IMR-90 (cell line): ENCODE measurements at regions not wholly inside any gene's neighbourhood (a gene's known extent, or its start where the extent isn't known, plus 50 kb on each side); places are given as distances from the start of the nearest gene placed in this dataset.

Source experiments
- ATAC-seq: fragments of 200-7000 bp; cut with Tn5 transposase; 2 replicates; pipeline ENCODE4 v1.9.1; 2020; ENCODE audit warnings: low read depth, mild to moderate bottlenecking, moderate library complexity
- BruUV-seq: library from RNA; stranded (reverse); fragments of 400-500 nt; replicated peaks from 2 replicates; lab custom pipeline; 2021; lab: Mats Ljungman, UMichigan
- CTCF ChIA-PET: fragments of 300-600 bp; formaldehyde crosslinking; extraction: SDS; loops from one replicate; lab custom pipeline; 2021; ENCODE audit warnings: antibody characterized with exemption; lab: Yijun Ruan, JAX
- POLR2A ChIA-PET: fragments of 300-600 bp; sonication (Branson Sonifier 250); formaldehyde crosslinking; loops from one replicate; lab custom pipeline; 2022; ENCODE audit warnings: antibody characterized with exemption; ENCODE audit not compliant: unreplicated experiment; lab: Charles Lee
- DNase-seq: peaks from one replicate; pipeline ENCODE4 v3.0.0; 2013
- H2AFZ ChIP-seq: replicated peaks from 2 replicates; pipeline ENCODE3; 2013; ENCODE audit warnings: low read length, mild to moderate bottlenecking; ENCODE audit not compliant: poor library complexity
- H2AK5ac ChIP-seq: 2 replicates; pipeline ENCODE4 v1.6.1; 2013; ENCODE audit warnings: low read depth, low read length, inconsistent platforms
- H2AK9ac ChIP-seq: replicated peaks from 2 replicates; pipeline ENCODE3; 2013; ENCODE audit warnings: mild to moderate bottlenecking, low read depth, low read length, moderate library complexity; ENCODE audit not compliant: poor library complexity
- H2BK120ac ChIP-seq: 2 replicates; pipeline ENCODE4 v1.6.1; 2013; ENCODE audit warnings: low read depth, low read length, inconsistent platforms
- H2BK15ac ChIP-seq: 3 replicates; pipeline ENCODE4 v1.6.1; 2013; ENCODE audit warnings: low read depth, low read length, inconsistent platforms
- H2BK20ac ChIP-seq: 2 replicates; pipeline ENCODE4 v1.6.1; 2013; ENCODE audit warnings: low read depth, mild to moderate bottlenecking, inconsistent platforms, low read length, moderate library complexity
- H2BK5ac ChIP-seq: 2 replicates; pipeline ENCODE4 v1.6.1; 2013; ENCODE audit warnings: mild to moderate bottlenecking, low read depth, low read length, inconsistent platforms; ENCODE audit not compliant: poor library complexity, severe bottlenecking
- H3K14ac ChIP-seq: replicated peaks from 2 replicates; pipeline ENCODE4 v1.6.1; 2013; ENCODE audit warnings: low read depth, low read length, inconsistent platforms
- H3K18ac ChIP-seq: 2 replicates; pipeline ENCODE4 v1.6.1; 2013; ENCODE audit warnings: low read depth, low read length, control low read depth
- H3K23ac ChIP-seq: 2 replicates; pipeline ENCODE4 v1.6.1; 2013; ENCODE audit warnings: low read depth, low read length, inconsistent platforms
- H3K27ac ChIP-seq: 2 replicates; pipeline ENCODE4 v1.5.1; 2013; ENCODE audit warnings: mild to moderate bottlenecking, control low read depth, low read length; ENCODE audit not compliant: insufficient read depth
- H3K27me3 ChIP-seq: 2 replicates; pipeline ENCODE4 v1.6.1; 2013; ENCODE audit warnings: low read length; ENCODE audit not compliant: control insufficient read depth, insufficient read depth
- H3K36me3 ChIP-seq: 2 replicates; pipeline ENCODE4 v1.6.1; 2013; ENCODE audit warnings: low read length, mixed read lengths; ENCODE audit not compliant: control insufficient read depth, insufficient read depth
- H3K4ac ChIP-seq: 2 replicates; pipeline ENCODE4 v1.6.1; 2013; ENCODE audit warnings: low read depth, low read length, inconsistent platforms
- H3K4me1 ChIP-seq: 2 replicates; pipeline ENCODE4 v1.6.1; 2013; ENCODE audit warnings: low read length, mixed read lengths; ENCODE audit not compliant: control insufficient read depth, insufficient read depth
- H3K4me2 ChIP-seq: 2 replicates; pipeline ENCODE4 v1.6.1; 2013; ENCODE audit warnings: low read depth, mild to moderate bottlenecking, control low read depth, low read length, moderate library complexity
- H3K4me3 ChIP-seq: 2 replicates; pipeline ENCODE4 v1.5.1; 2013; ENCODE audit warnings: low read depth, mild to moderate bottlenecking, control low read depth, low read length, moderate library complexity; ENCODE audit not compliant: insufficient read depth
- H3K56ac ChIP-seq: 2 replicates; pipeline ENCODE4 v1.6.1; 2013; ENCODE audit warnings: low read length, inconsistent platforms; ENCODE audit not compliant: insufficient read depth; ENCODE audit errors: extremely low read depth
- H3K79me1 ChIP-seq, 2 experiments: 2 replicates each; pipeline ENCODE4 v1.6.1; 2013; ENCODE audit warnings: low read length in 2 of 2, inconsistent platforms in 1 of 2, low read depth in 1 of 2
- H3K9ac ChIP-seq: 2 replicates; pipeline ENCODE4 v1.6.1; 2013; ENCODE audit warnings: low read depth, low read length, control low read depth
- H3K9me1 ChIP-seq: 2 replicates; pipeline ENCODE4 v1.6.1; 2013; ENCODE audit warnings: low read length, inconsistent platforms; ENCODE audit not compliant: insufficient read depth
- H3K9me3 ChIP-seq: 2 replicates; pipeline ENCODE4 v1.6.1; 2013; ENCODE audit warnings: low read length; ENCODE audit not compliant: control insufficient read depth, insufficient read depth
- H4K20me1 ChIP-seq: 2 replicates; pipeline ENCODE4 v1.6.1; 2013; ENCODE audit warnings: low read length, inconsistent platforms; ENCODE audit not compliant: insufficient read depth
- H4K5ac ChIP-seq: 2 replicates; pipeline ENCODE4 v1.6.1; 2013; ENCODE audit warnings: mild to moderate bottlenecking, low read depth, low read length, control low read depth
- H4K8ac ChIP-seq, 2 experiments: 2 replicates each; pipeline ENCODE4 v1.6.1; 2013; ENCODE audit warnings: low read depth in 2 of 2, low read length in 2 of 2, control low read depth in 1 of 2, inconsistent platforms in 1 of 2
- H4K91ac ChIP-seq: 2 replicates; pipeline ENCODE4 v1.6.1; 2013; ENCODE audit warnings: low read depth, low read length, inconsistent platforms; ENCODE audit not compliant: insufficient read depth
- CEBPB ChIP-seq: IDR thresholded peaks from 2 replicates; pipeline ENCODE4 v1.6.1; 2012; ENCODE audit warnings: low read depth, low read length, improper control_type of control experiment
- WGBS, 2 experiments: methylation state at CpG; one replicate each; pipeline versions ENCODE4 v1.1.5 to v1.1.7; 2013; ENCODE audit warnings: missing lambda C conversion rate in 2 of 2; ENCODE audit not compliant: insufficient read length in 1 of 2; ENCODE audit errors: extremely low coverage in 2 of 2; 5-methylcytosine and 5-hydroxymethylcytosine counted together
- dilution Hi-C: fragments of 300-500 bp; cut with HindIII; formaldehyde crosslinking; loops from one replicate; pipeline ENCODE4 v1.14.3; 2018; ENCODE audit warnings: low sequenced_read_pairs; ENCODE audit not compliant: unreplicated experiment
- in situ Hi-C: fragments of 300-500 bp; cut with MboI; formaldehyde crosslinking; loops from 3 replicates; pipeline ENCODE4 v1.14.3; 2019; ENCODE audit warnings: low sequenced_read_pairs, inconsistent platforms, mixed read lengths
- intact Hi-C: fragments of 100-400 bp; cut with micrococcal nuclease; formaldehyde crosslinking; loops from 2 replicates; pipeline ENCODE4 v1.10.0; 2022

DNA sequence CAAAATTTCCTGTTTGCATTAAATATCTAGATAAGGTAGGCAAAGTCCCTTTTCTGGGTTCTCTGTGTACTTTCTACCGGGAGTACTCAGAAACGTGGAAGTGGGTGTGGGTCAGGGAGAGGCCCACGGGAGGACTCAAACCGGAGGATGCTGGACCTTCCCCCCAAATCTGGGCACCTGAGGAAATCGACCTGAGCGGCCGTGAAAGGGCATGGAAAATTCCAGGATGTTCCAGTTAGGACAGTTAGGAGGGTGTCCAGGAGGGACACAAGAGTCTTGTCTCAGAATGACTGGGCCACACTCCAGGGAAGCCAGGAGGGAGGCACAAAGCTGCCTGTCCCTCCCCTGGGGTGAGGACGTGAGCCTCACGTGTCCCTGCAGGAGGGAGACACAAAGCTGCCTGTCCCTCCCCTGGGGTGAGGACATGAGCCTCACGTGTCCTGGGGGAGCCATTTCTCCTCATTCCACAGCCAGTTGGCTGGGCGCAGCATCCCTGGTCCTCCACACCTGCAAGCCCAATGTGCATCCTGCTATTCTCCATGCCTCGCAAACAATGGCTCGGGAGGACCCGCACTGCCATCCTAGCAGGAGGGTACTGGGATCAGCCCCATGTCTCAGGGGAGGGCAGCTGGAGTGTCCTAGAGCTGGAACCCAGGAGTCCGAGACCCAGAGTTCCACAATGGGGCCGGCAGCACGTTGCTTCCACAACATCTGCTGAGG is 190.5 kb upstream of the PPP2R2D start:
- ATAC-seq, result no peak
- Histone ChIP-seq H2BK15ac (no peak overlapping the region), H2BK20ac (no peak overlapping the region)

More for the DNA sequence above, 190.5 kb upstream of the PPP2R2D start:
- Histone ChIP-seq H2AFZ (no peak overlapping the region), H3K27me3 (no peaks in the 10 kb centered on the region), H2AK9ac (no peak overlapping the region), H3K27ac (no peak overlapping the region), H3K9me3 (peaks cover 39% of the 10 kb centered on the region), H3K56ac (no peak overlapping the region), H4K8ac (no peak overlapping the region), H3K4ac (no peak overlapping the region), H3K79me1 (no peaks in the 10 kb centered on the region), H3K4me2 (no peak overlapping the region), H3K9me1 (no peaks in the 10 kb centered on the region), H3K9ac (no peak overlapping the region), H2AK5ac (no peak overlapping the region), H4K5ac (no peak overlapping the region), H3K14ac (no peak overlapping the region), H4K20me1 (no peaks in the 10 kb centered on the region), H3K36me3 (no peaks in the 10 kb centered on the region), H3K4me3 (no peak overlapping the region), H2BK5ac (no peak overlapping the region), H3K23ac (no peak overlapping the region), H4K91ac (no peak overlapping the region), H2BK120ac (no peak overlapping the region), H3K18ac (no peak overlapping the region), H3K4me1 (no peaks in the 10 kb centered on the region)
- CTCF ChIA-PET, result no interaction called here
- POLR2A ChIA-PET, result no interaction called here
- in situ Hi-C loops, result no loop called here
- dilution Hi-C loops, result no loop called here
- BruUV-seq, result no TSS peak
- no peak for TF ChIP-seq CEBPB
- intact Hi-C loops, result no loop called here
- DNase-seq, result no peak
- 73% methylated on average over 5 of the region's 17 CpGs; no CpG with 5 or more reads in 1 of the 2 experiments for WGBS, 2 experiments
